ENCODE measurements at regions not wholly inside any gene's neighbourhood (a gene's known extent, or its start where the extent isn't known, plus 50 kb on each side); places are given as distances from the start of the nearest gene placed in this dataset.
"Not testable (repeated sequence)": the region's sequence is repeated elsewhere in the genome, so short reads cannot be mapped to it uniquely, and the experiment has no call there.

DNA sequence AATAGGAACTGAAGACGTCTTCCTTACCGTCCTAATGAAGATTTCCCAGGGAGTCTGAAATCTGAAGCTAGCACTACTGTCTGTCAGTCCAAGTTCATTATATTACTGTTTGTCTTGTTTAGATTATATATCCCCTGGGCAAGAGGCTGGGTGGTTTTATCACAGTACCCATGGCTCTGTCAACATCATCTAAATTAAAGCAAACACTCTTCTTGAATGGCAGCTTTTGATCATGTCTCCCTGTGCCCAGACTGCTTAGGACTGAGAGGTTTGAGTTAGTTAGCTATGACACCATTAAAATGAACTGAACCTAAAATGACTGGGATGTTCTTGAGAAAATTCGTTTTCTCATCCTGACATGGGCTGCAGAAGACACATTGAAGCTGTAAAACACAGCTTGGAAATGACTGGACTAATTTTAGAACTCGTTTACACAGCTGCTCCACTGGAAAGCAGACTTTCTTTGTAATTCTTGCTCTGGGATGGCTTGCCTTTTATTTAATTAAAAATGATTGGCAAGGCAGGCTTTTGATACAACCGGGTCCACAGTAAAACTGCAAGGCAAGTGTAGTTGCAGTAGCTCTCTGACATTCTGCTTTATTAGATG lies 243.5 kb downstream of the MFSD1 start:
- Mint-ChIP-seq H3K36me3 (ENCODE audit: unreplicated experiment) (no peaks in the 10 kb centered on the region), H3K4me3 (ENCODE audit: unreplicated experiment) (no peak overlapping the region), H3K27ac (ENCODE audit: unreplicated experiment) (no peak overlapping the region), H3K27me3 (ENCODE audit: unreplicated experiment) (no peaks in the 10 kb centered on the region), H3K4me1 (ENCODE audit: low read depth, unreplicated experiment) (no peaks in the 10 kb centered on the region), H3K9me3 (ENCODE audit: unreplicated experiment) (no peaks in the 10 kb centered on the region)
- DNase-seq = no peak
- TF ChIP-seq, protein P1, sequence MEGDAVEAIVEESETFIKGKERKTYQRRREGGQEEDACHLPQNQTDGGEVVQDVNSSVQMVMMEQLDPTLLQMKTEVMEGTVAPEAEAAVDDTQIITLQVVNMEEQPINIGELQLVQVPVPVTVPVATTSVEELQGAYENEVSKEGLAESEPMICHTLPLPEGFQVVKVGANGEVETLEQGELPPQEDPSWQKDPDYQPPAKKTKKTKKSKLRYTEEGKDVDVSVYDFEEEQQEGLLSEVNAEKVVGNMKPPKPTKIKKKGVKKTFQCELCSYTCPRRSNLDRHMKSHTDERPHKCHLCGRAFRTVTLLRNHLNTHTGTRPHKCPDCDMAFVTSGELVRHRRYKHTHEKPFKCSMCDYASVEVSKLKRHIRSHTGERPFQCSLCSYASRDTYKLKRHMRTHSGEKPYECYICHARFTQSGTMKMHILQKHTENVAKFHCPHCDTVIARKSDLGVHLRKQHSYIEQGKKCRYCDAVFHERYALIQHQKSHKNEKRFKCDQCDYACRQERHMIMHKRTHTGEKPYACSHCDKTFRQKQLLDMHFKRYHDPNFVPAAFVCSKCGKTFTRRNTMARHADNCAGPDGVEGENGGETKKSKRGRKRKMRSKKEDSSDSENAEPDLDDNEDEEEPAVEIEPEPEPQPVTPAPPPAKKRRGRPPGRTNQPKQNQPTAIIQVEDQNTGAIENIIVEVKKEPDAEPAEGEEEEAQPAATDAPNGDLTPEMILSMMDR (IDR thresholded peaks at IDR 0.05; ENCODE audit: partially characterized antibody, unreplicated experiment) = no peak

DNA sequence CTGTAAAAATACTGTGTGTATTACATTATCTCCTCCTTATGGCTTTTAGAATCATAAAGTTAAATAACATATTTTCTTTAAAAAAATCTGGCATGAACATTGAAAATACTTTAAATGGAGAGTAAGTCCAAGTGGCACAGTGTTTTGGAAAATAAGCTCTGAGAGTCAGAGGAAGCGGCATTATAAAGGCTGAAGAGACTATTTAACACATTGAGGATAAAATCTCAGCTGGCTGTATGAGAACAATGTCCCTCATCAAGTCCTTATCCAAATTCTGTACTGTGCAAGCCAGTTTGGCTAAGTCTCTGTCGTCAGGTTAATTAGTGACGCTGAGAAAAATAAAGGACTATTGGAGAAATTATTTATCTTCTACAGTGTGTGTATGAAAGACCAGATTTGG lies 245.5 kb downstream of the MFSD1 start:
- Mint-ChIP-seq H3K27ac (ENCODE audit: unreplicated experiment) (no peak overlapping the region), H3K4me1 (ENCODE audit: low read depth, unreplicated experiment) (no peaks in the 10 kb centered on the region), H3K27me3 (ENCODE audit: unreplicated experiment) (no peaks in the 10 kb centered on the region), H3K36me3 (ENCODE audit: unreplicated experiment) (no peaks in the 10 kb centered on the region), H3K9me3 (ENCODE audit: unreplicated experiment) (no peaks in the 10 kb centered on the region), H3K4me3 (ENCODE audit: unreplicated experiment) (no peak overlapping the region)
- DNase-seq = no peak
- TF ChIP-seq, protein P1 (IDR thresholded peaks at IDR 0.05; ENCODE audit: partially characterized antibody, unreplicated experiment) = no peak

DNA sequence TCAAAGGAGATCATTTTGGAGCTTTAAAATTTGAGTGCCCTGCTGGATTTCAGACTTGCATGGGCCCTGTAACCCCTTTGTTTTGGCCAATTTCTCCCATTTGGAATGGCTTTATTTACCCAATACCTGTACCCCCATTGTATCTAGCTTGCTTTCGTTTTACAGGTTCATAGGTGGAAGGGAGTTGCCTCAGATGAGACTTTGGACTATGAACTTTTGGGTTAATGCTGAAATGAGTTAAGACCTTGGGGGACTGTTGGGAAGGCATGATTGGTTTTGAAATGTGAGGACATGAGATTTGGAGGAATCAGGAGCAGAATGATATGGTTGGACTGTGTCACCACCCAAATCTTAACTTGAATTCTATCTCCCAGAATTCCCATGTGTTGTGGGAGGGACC lies 250.6 kb downstream of the MFSD1 start:
- not testable (repeated sequence) for H3K4me3 Mint-ChIP-seq (ENCODE audit: unreplicated experiment); H3K27ac Mint-ChIP-seq (ENCODE audit: unreplicated experiment); H3K4me1 Mint-ChIP-seq (ENCODE audit: low read depth, unreplicated experiment); H3K36me3 Mint-ChIP-seq (ENCODE audit: unreplicated experiment); DNase-seq; H3K9me3 Mint-ChIP-seq (ENCODE audit: unreplicated experiment); H3K27me3 Mint-ChIP-seq (ENCODE audit: unreplicated experiment)

DNA sequence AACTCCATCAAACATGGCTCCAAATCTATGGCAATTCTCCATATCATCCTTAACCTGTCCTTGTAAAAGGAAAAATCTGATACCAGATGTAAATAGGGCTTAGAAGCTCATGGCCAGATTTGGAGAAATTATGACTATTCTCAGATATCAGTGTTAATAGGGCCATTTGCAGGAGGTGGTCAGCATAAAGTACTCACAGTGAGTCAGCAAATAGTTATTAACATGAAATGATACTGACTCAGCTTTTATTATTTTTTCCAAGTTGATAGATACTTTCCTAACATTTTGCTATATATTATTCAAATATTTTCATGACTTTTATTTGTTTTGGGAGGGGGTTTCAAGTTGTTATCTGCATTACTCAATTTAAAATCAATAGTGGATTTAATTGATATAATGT lies 255.8 kb downstream of the MFSD1 start:
- H3K36me3 Mint-ChIP-seq (ENCODE audit: unreplicated experiment) = no peaks in the 10 kb centered on the region
- no peaks in the 10 kb centered on the region for H3K9me3 Mint-ChIP-seq (ENCODE audit: unreplicated experiment)
- DNase-seq = no peak
- no peaks in the 10 kb centered on the region for H3K4me1 Mint-ChIP-seq (ENCODE audit: low read depth, unreplicated experiment)
- no peak overlapping the region for H3K4me3 Mint-ChIP-seq (ENCODE audit: unreplicated experiment)
- H3K27me3 Mint-ChIP-seq (ENCODE audit: unreplicated experiment) = no peaks in the 10 kb centered on the region
- no peak overlapping the region for H3K27ac Mint-ChIP-seq (ENCODE audit: unreplicated experiment)
- TF ChIP-seq, protein P1 (IDR thresholded peaks at IDR 0.05; ENCODE audit: partially characterized antibody, unreplicated experiment) = no peak

DNA sequence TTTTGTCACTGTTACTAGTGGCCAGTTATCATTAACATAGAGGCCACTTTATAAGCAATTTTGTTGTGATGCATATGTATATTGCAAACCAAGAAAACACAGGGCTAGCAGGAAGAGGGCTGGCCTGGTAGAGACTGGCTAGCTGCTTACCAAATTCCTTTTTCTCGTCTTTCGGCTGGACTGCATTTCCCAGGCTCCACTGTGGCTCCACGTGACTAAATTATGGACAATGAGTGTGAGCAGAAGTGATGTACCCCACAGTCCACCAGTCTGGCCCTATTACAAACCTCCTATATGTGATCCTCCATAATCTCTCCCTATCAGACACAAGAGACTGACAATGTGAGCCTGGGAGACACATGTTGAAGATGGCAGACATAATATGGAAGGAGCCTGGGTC lies 257.0 kb downstream of the MFSD1 start:
- TF ChIP-seq, protein P1 (IDR thresholded peaks at IDR 0.05; ENCODE audit: partially characterized antibody, unreplicated experiment) = no peak
- DNase-seq = no peak
- Mint-ChIP-seq H3K27me3 (ENCODE audit: unreplicated experiment) (no peaks in the 10 kb centered on the region), H3K36me3 (ENCODE audit: unreplicated experiment) (no peaks in the 10 kb centered on the region), H3K4me1 (ENCODE audit: low read depth, unreplicated experiment) (no peaks in the 10 kb centered on the region), H3K27ac (ENCODE audit: unreplicated experiment) (no peak overlapping the region), H3K9me3 (ENCODE audit: unreplicated experiment) (no peaks in the 10 kb centered on the region), H3K4me3 (ENCODE audit: unreplicated experiment) (no peak overlapping the region)
